ENCODE measurements at regions not wholly inside any gene's neighbourhood (a gene's known extent, or its start where the extent isn't known, plus 50 kb on each side); places are given as distances from the start of the nearest gene placed in this dataset.

DNA sequence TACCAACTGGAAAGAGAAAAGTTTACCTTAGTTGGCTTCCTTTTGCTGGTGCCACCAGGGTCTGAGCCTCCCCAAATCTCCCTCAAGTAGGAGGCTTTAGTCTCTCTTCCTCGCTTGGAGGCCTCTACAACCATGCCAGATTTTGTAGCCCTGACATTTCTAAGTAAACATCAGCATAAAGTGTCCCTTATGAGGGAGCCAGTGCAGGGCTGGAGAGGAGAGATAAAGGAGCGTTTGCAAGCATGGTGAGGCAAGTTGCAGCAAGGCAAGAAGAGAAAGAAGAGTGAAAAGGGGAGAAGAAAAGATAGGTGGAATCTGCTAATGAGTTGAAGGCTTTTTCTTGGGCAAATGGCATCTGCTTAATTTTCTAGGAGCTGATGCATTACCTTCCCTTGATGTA lies 82.7 kb upstream of the FNDC3B start:
- Histone ChIP-seq H3K36me3 (no peaks in the 10 kb centered on the region), H3K4me3 (no peak overlapping the region), H3K9me3 (no peaks in the 10 kb centered on the region), H3K27me3 (no peaks in the 10 kb centered on the region), H3K4me1 (no peaks in the 10 kb centered on the region), H3K27ac (no peak overlapping the region)
- intact Hi-C loops (cut with DNase I; ENCODE audit: low total_unique reads), result no loop called here
- no peak for DNase-seq
- no peak for TF ChIP-seq CTCF (IDR thresholded peaks at IDR 0.05)
- TF ChIP-seq POLR2A (IDR thresholded peaks at IDR 0.05), result no peak

DNA sequence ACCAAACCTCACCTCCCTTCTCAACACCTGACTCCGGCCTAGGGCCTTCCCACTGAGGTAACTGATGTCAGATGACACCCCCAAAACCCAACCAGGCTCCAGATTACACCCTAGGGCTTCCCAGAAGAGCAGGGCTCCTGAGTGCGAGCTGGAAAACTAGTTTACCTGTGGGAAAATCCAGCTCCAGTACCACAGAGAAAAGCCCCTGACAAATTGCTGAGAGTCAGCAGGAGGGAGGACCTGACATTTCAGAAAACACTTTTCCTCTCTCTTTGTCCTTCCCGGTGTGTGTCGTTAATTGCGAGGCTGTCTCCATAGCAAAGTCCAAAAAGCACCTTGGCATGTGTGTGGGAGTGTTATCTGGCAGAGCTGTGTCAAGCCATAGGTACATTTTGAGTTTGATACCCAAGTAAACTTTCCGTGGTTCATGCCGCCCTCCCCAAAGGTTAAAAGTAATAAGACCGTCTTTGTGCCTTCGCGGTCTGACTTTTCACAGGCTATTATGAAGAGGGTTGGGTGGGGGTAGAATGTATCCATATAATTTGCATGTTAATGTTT lies 79.8 kb upstream of the FNDC3B start:
- Histone ChIP-seq H3K9me3 (no peaks in the 10 kb centered on the region), H3K4me1 (no peaks in the 10 kb centered on the region), H3K4me3 (no peak overlapping the region), H3K36me3 (no peaks in the 10 kb centered on the region), H3K27ac (no peak overlapping the region), H3K27me3 (no peaks in the 10 kb centered on the region)
- intact Hi-C loops (cut with DNase I; ENCODE audit: low total_unique reads), result no loop called here
- no peak for DNase-seq
- TF ChIP-seq POLR2A (IDR thresholded peaks at IDR 0.05) (no peak), CTCF (IDR thresholded peaks at IDR 0.05) (no peak)

DNA sequence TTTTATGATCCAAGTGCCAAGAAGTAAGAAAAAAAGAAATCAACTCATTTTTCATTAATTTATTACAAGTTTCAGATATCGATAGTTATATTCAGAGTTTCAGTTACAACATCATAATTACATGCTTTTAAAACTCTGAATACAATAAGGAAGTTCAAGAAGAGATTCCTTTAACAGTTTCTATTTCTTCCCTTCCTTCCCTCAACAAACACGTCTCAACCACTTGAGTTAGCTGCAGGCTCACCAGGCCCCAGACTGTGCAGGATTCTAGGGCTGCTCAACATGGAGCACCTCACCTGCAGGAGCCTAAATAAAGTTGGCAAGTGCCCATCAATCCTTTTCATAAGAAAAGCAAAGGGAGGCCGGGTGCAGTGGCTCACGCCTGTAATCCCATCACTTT lies 79.2 kb upstream of the FNDC3B start:
- H3K27ac ChIP-seq, result no peak overlapping the region
- no peak for TF ChIP-seq CTCF (IDR thresholded peaks at IDR 0.05)
- TF ChIP-seq POLR2A (IDR thresholded peaks at IDR 0.05), result no peak
- intact Hi-C loops (cut with DNase I; ENCODE audit: low total_unique reads), result no loop called here

DNA sequence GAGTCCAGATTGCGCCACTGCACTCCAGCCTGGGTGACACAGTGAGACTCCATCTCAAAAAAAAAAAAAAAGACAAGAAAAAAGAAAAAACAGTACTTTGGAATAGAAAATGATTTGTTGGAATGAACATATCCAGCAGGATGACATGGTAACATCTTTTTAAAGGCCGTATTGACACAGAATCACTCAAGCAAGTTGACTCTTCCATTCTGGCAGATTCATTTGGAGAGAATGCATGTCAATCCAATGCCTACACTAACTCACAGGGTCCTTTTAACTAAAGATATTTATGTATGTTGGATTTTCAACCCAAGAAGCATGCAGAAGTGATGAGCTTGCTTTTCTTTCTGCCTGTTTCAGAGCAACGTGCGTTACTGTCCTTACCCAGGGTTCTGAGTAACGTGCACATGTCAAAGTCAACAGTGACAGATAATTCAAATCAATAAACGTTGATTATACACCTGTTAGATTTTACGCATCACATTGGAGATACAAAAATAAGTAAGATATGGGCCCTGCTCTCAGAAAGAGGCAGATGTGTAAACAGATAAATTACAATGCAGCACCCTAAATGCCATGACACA lies 77.1 kb upstream of the FNDC3B start:
- Histone ChIP-seq H3K4me1 (no peaks in the 10 kb centered on the region), H3K27me3 (no peaks in the 10 kb centered on the region), H3K36me3 (no peaks in the 10 kb centered on the region), H3K9me3 (no peaks in the 10 kb centered on the region), H3K27ac (no peak overlapping the region), H3K4me3 (no peak overlapping the region)
- no peak for DNase-seq
- TF ChIP-seq CTCF (IDR thresholded peaks at IDR 0.05) (no peak), POLR2A (IDR thresholded peaks at IDR 0.05) (no peak)
- intact Hi-C loops (cut with DNase I; ENCODE audit: low total_unique reads), result no loop called here

More for the DNA sequence above, 79.2 kb upstream of the FNDC3B start:
- H3K36me3 ChIP-seq, result no peaks in the 10 kb centered on the region
- no peaks in the 10 kb centered on the region for H3K27me3 ChIP-seq
- H3K4me3 ChIP-seq, result no peak overlapping the region
- no peaks in the 10 kb centered on the region for H3K4me1 ChIP-seq
- DNase-seq, result no peak
- no peaks in the 10 kb centered on the region for H3K9me3 ChIP-seq

DNA sequence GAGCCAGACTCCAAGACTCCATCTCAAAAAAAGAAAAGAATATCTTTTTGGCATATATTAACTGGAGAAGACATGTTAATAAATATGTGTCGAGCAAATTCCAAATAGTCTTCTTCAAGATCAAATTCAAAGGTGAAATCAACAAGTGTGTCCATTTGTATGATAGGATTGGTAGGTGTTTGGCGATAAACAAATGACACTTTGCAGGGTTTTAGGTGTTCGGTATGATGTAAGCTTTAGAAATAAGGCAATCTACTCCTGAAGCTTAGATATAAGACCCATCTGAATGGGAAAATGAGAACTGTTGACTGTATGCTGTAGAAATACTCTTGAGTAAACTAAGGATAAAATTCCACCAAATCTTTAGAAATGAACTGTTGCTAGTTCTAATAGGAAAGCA lies 75.8 kb upstream of the FNDC3B start:
- no peak for DNase-seq
- TF ChIP-seq CTCF (IDR thresholded peaks at IDR 0.05), result no peak
- TF ChIP-seq POLR2A (IDR thresholded peaks at IDR 0.05), result no peak
- H3K27me3 ChIP-seq, result no peaks in the 10 kb centered on the region
- H3K27ac ChIP-seq, result no peak overlapping the region
- H3K9me3 ChIP-seq, result no peaks in the 10 kb centered on the region
- no peaks in the 10 kb centered on the region for H3K36me3 ChIP-seq
- intact Hi-C loops (cut with DNase I; ENCODE audit: low total_unique reads), result no loop called here
- no peak overlapping the region for H3K4me3 ChIP-seq
- H3K4me1 ChIP-seq, result no peaks in the 10 kb centered on the region

All from uterus (tissue), 3 donors.